Lung microvascular endothelial cell (primary cell): ENCODE measurements at regions not wholly inside any gene's neighbourhood (a gene's known extent, or its start where the extent isn't known, plus 50 kb on each side); places are given as distances from the start of the nearest gene placed in this dataset.

Source experiments
- DNase-seq, 2 donors: peaks; one replicate each; pipeline versions ENCODE4 v3.0.0 to v3.0.0-alpha.2; 2010; ENCODE audit warnings: low read depth in 2 of 2

GRCh38 chr2:59744436-59744835 is 809.0 kb downstream of the BCL11A start:
- DNase-seq, result no peak

- no peak for DNase-seq
These were observed 811.6 kb downstream of the BCL11A start for GRCh38 chr2:59741840-59742239.

- no peak for DNase-seq
These were observed 814.3 kb downstream of the BCL11A start for GRCh38 chr2:59739166-59739565.

- DNase-seq, result no peak
These were observed 816.2 kb downstream of the BCL11A start for GRCh38 chr2:59737299-59737698.

GRCh38 chr2:59734743-59735142 is 818.7 kb downstream of the BCL11A start:
- no peak for DNase-seq

GRCh38 chr2:59733970-59734369 is 819.5 kb downstream of the BCL11A start:
- no peak for DNase-seq

- DNase-seq, result no peak
These were observed 819.9 kb downstream of the BCL11A start for GRCh38 chr2:59733567-59733930.

GRCh38 chr2:59732871-59733566 is 820.4 kb downstream of the BCL11A start:
- DNase-seq, result no peak

- DNase-seq, result no peak
These were observed 826.3 kb downstream of the BCL11A start for GRCh38 chr2:59727121-59727590.

GRCh38 chr2:59726228-59727120 is 827.0 kb downstream of the BCL11A start:
- DNase-seq, result no peak

- no peak for DNase-seq
These were observed 828.7 kb downstream of the BCL11A start for GRCh38 chr2:59724746-59725145.

- DNase-seq, result no peak
These were observed 833.1 kb downstream of the BCL11A start for GRCh38 chr2:59720296-59720866.

- no peak for DNase-seq
These were observed 839.9 kb downstream of the BCL11A start for GRCh38 chr2:59713577-59713976.

GRCh38 chr2:59711121-59711520 is 842.3 kb downstream of the BCL11A start:
- no peak for DNase-seq

GRCh38 chr2:59706729-59707128 is 846.7 kb downstream of the BCL11A start:
- no peak for DNase-seq

GRCh38 chr2:59703796-59704195 is 849.7 kb downstream of the BCL11A start:
- DNase-seq, result no peak

- no peak for DNase-seq
These were observed 851.4 kb downstream of the BCL11A start for GRCh38 chr2:59702026-59702425.

- no peak for DNase-seq
These were observed 852.0 kb downstream of the BCL11A start for GRCh38 chr2:59701271-59701994.

GRCh38 chr2:59694176-59694575 is 859.3 kb downstream of the BCL11A start:
- DNase-seq, result no peak

GRCh38 chr2:59693231-59693959 is 860.1 kb downstream of the BCL11A start:
- no peak for DNase-seq
